NCI-H524 (cell line): ENCODE measurements at regions not wholly inside any gene's neighbourhood (a gene's known extent, or its start where the extent isn't known, plus 50 kb on each side); places are given as distances from the start of the nearest gene placed in this dataset.
"Not testable (repeated sequence)": the region's sequence is repeated elsewhere in the genome, so short reads cannot be mapped to it uniquely, and the experiment has no call there.

Experiments
- DNase-seq, 2 experiments: peaks; one replicate each; lab custom pipeline; 2025; lab: John Stamatoyannopoulos, UW

GRCh38 chr10:65142641-65143435 is 1621.6 kb downstream of the REEP3 start:
- no peak for DNase-seq

- no peak for DNase-seq
Observed at GRCh38 chr10:65143723-65144122, 1622.5 kb downstream of the REEP3 start.

- no peak for DNase-seq
Observed at GRCh38 chr10:65149878-65150277, 1628.7 kb downstream of the REEP3 start.

DNA sequence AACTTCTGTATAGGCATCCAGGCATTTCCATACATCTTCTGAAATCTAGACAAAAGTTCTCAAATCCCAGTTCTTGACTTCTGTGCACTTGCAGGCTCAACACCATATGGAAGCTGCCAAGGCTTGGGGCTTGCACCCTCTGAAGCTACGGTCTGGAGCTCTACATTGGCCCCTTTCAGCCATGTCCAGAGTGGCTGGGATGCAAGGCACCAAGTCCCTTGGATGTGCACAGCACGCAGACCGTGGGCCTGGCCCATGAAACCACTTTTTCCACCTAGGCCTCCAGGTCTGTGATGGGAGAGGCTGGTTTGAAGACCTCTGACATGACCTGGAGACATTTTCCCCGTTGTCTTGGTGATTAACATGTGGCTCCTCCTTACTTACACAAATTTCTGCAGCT is 1645.1 kb downstream of the REEP3 start:
- DNase-seq = no peak

GRCh38 chr10:65172249-65172648 is 1651.0 kb downstream of the REEP3 start:
- DNase-seq = no peak

GRCh38 chr10:65176994-65177393 is 1655.8 kb downstream of the REEP3 start:
- no peak for DNase-seq

DNA sequence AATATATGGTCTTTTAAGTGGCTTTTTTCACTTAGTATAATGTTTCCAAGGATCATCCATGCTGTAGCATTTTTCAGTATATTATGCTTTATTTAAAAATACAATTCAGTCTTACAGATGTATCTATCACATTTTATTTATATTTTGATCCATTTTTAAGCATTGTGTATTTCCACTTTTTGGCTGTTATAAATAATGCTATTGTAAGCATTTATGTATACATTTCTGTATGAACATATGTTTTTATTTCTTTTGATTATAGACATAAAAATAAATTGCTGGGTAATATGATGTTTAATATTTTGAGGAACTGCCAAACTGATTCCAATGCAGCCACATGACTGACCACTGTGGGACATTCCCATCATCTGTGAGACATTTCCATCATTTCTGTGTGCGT is 1662.0 kb downstream of the REEP3 start:
- DNase-seq = no peak

GRCh38 chr10:65186668-65187067 is 1665.5 kb downstream of the REEP3 start:
- DNase-seq = not testable (repeated sequence)

- DNase-seq = no peak
Observed at GRCh38 chr10:65194126-65194525, 1672.9 kb downstream of the REEP3 start.

DNA sequence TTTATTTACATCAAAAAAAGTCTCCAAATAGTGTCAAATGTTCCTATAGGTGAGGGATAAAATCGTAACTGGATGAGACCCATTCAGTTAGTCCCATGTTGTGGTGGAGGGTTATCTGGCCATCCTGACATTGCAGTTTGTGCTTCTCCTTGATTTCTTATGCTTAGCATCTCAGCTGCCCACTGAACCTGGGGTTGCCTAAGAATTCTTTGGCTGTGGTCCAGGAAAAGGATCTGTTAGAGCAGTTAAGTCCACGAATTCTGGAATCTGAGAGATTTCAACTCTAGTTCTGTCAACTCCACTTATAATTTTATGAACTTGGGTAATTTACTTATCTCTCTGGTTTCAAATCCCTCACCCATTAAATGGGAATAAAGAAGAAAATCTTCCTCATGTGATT is 1673.4 kb downstream of the REEP3 start:
- no peak for DNase-seq

- no peak for DNase-seq
Observed at GRCh38 chr10:65196111-65196510, 1674.9 kb downstream of the REEP3 start.

DNA sequence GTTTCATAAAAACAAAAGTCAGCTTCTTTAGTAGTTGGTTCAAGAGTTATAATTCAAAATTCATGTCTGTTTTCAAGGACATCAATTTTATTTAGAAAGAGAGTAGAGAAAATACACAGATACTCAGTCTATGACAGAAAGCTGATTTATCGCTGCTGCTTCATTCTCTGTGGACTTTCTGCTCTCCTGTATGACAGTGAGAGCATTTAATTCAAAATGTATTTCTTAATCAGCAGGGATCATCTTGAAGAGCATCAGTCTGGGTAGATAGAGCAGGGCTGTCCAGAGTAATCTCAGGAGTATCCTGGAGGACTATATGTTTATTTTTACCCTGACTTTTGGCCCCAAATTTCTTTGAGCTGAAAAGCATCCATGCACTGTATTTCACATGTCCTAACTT is 1676.7 kb downstream of the REEP3 start:
- no peak for DNase-seq

GRCh38 chr10:65201491-65201890 is 1680.3 kb downstream of the REEP3 start:
- no peak for DNase-seq

GRCh38 chr10:65204999-65205398 is 1683.8 kb downstream of the REEP3 start:
- no peak for DNase-seq

DNA sequence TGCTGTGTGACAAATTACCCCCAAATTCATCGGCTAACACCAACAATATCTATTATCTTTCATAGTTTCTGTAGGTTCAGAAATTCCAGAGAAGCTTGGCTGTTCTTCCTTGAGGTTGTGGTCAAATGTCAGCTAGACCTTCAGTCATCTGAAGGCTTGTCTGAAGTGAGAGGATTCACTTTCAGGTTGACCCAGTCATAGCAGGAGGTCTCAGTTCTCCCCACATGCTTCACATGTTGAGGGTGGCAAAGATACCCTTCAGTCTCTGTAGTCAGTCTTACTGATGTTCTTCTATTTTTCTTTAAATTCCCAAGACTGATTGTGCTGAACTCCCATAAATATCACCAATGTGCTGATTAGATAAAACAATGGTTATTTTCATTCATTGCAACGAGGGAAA is 1692.0 kb downstream of the REEP3 start:
- no peak for DNase-seq

- DNase-seq = no peak
Observed at GRCh38 chr10:65219444-65219843, 1698.2 kb downstream of the REEP3 start.

DNA sequence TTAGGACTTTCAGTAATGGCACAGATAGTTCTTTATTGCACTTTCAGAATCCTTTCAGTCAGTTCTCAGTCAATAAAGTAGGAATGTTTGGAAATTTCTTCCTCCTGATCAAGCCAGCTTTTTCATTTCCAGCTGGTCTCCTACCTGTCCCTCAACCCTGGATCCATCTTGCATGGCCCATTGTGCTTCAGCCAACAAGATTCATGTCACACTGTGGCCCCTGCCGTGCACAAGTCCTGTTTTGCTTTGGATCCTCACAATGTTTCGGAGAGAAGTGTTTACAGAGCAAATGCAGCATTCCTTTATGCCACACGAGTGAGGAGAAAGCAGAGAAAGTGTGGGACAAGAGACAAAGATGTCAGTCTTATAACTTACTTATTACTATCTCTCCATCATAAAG is 1694.7 kb upstream of the LRRTM3 start:
- DNase-seq = no peak

DNA sequence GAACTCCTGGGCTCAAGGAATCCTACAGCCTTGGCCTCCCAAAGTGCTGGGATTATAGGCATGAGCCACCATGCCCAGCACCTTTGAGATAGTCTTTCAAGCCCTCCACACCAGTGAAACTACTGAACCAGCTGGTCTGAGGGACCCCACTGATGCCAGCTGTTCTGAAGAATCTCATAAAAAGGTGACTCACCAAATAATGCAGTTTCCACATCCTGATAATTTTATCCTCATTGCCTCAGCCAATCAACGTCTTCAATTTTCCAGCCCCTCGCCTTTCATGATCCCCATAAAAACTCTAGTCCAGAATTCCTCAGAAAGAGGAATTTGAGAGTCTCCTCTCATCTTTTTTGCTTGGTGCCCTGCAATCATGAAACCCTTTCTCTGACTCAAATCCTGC is 1691.6 kb upstream of the LRRTM3 start:
- peak in 1 of 2 experiments; percentile 26 for DNase-seq

- no peak for DNase-seq
Observed at GRCh38 chr10:65235266-65235665, 1690.6 kb upstream of the LRRTM3 start.

DNA sequence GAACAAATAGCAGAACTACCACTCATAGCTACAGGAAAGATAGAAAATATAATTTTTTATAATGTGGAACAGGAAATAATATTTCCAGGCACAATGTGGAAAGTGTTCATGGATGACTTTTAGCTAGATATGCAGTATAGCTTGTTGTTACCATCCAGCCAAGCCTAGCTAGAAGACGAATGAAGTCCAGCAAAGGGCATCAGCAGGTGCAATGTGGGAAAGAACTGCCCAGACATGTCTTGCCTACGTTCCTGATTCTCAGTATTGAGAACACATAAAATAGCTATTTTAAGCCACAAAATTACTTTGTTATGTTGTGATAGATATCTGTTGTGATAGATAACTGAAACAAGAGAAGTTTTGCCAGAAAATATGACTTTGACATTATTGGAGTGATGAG is 1690.0 kb upstream of the LRRTM3 start:
- no peak for DNase-seq

DNA sequence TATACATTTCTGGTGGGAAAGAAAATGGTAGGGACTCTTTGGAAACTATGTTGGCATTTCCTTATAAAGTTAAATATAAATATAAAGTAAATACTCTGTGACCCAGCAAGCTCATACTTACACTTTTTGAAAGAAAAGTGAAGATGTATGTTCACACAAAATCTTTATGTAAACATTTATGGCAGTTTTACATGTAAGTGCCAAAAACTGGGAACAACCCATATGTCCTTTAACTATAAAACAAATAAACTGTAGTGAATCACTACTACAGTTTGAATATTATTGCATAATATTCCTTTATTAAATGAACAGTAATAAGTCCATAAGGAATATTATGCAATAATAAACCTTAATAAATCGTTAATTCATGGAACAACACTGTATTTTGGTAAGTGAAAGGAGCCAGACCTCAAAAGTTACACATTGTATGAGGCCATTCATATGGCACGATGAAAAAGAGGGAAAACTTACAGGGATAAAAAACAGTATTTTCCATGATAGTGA is 1660.3 kb upstream of the LRRTM3 start:
- no peak for DNase-seq

DNA sequence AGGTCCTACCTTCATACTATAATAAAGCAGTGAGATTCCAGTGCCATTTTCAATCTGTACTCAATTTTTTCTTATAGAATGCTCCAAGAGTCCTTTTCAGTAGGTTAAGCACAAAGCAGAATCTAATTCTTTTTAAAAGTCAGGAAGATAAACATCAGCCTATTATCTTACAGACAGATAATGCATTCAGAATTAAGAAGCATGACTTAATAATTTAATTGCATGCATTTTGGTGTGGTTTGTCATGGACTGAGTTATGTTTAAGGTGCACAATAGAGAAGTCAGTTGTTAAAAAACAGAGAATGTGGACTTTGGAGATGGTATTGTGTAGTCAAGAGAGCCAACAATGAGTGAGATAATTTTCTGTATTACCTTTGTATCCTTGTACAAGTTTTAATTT is 1656.3 kb upstream of the LRRTM3 start:
- DNase-seq = not testable (repeated sequence)

GRCh38 chr10:65270969-65271368 is 1654.9 kb upstream of the LRRTM3 start:
- DNase-seq = no peak

DNA sequence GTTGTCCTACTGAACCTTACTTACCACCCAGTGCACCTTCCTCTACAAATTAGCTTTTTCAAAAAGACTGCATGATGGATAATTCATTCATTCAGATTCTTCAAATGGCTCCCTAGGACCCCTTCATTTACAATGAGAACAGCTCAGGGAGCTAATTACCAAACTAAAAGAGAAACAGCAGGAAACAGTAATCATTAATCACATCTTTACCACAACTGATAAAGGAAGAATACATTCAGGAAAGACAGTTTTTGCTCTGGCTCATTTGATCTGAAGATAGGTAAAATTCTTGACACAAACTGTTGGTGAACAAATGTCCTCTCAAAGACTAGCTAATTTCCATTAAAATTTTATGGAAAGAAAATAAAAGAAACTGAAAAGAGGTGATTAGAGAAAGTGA is 1652.7 kb upstream of the LRRTM3 start:
- DNase-seq = no peak
